ENCODE measurements at regions not wholly inside any gene's neighbourhood (a gene's known extent, or its start where the extent isn't known, plus 50 kb on each side); places are given as distances from the start of the nearest gene placed in this dataset.
"Not testable (repeated sequence)": the region's sequence is repeated elsewhere in the genome, so short reads cannot be mapped to it uniquely, and the experiment has no call there.

GRCh38 chr13:112172017-112172416, 105.1 kb downstream of the SOX1 start:
- intact Hi-C loops (cut with DNase I) = no loop called here
- Histone ChIP-seq H3K4me1 (no peaks in the 10 kb centered on the region), H3K4me3 (no peak overlapping the region), H3K36me3 (no peaks in the 10 kb centered on the region), H3K9me3 (no peaks in the 10 kb centered on the region), H3K27me3 (no peaks in the 10 kb centered on the region), H3K27ac (no peak overlapping the region), H3K9ac (ENCODE audit: low read depth in 2 of 2, low read length in 2 of 2) (no peak overlapping the region)
- no peak for DNase-seq
- TF ChIP-seq, protein P1, sequence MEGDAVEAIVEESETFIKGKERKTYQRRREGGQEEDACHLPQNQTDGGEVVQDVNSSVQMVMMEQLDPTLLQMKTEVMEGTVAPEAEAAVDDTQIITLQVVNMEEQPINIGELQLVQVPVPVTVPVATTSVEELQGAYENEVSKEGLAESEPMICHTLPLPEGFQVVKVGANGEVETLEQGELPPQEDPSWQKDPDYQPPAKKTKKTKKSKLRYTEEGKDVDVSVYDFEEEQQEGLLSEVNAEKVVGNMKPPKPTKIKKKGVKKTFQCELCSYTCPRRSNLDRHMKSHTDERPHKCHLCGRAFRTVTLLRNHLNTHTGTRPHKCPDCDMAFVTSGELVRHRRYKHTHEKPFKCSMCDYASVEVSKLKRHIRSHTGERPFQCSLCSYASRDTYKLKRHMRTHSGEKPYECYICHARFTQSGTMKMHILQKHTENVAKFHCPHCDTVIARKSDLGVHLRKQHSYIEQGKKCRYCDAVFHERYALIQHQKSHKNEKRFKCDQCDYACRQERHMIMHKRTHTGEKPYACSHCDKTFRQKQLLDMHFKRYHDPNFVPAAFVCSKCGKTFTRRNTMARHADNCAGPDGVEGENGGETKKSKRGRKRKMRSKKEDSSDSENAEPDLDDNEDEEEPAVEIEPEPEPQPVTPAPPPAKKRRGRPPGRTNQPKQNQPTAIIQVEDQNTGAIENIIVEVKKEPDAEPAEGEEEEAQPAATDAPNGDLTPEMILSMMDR (IDR thresholded peaks at IDR 0.05) = no peak

GRCh38 chr13:112172641-112173251, 105.8 kb downstream of the SOX1 start:
- intact Hi-C loops (cut with DNase I) = no loop called here
- TF ChIP-seq, protein P1 (IDR thresholded peaks at IDR 0.05) = no peak
- H3K9ac ChIP-seq (ENCODE audit: low read depth in 2 of 2, low read length in 2 of 2) = no peak overlapping the region
- H3K4me3 ChIP-seq = no peak overlapping the region
- H3K27ac ChIP-seq = no peak overlapping the region
- H3K4me1 ChIP-seq = no peaks in the 10 kb centered on the region
- no peaks in the 10 kb centered on the region for H3K27me3 ChIP-seq
- no peaks in the 10 kb centered on the region for H3K36me3 ChIP-seq
- no peak for DNase-seq
- no peaks in the 10 kb centered on the region for H3K9me3 ChIP-seq

DNA sequence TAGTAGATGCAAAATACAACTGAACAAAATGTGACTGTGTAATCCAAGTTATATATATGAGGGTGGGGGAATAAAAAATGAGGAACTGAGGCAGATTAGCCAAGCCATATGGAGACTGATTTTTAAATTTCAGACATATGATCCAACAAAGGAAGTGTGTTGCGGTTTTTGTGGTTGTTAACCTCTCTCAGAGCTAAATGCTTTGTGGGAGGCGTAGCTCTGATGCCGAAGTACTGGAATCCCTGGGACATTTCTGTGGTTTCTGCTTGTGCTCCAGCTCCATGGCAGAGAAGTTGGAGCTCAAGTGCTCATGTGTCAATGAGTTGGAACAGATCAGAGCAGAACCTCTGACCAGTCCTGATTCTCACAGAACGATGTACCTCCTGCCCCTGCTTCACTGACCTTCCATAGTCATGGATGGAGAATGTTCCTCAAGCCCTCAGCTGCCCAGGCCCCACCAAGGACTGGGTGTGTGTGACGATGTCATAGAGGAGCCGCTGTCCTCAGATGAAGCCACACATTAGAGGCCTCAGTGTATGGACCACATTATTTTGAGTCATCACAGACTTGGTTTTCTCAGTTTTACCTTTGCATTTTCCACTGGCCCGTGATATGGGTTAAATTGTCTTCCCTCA, 107.6 kb downstream of the SOX1 start:
- Histone ChIP-seq H3K4me3 (no peak overlapping the region), H3K27me3 (no peaks in the 10 kb centered on the region), H3K4me1 (no peaks in the 10 kb centered on the region), H3K9ac (ENCODE audit: low read depth in 2 of 2, low read length in 2 of 2) (no peak overlapping the region), H3K9me3 (no peaks in the 10 kb centered on the region), H3K36me3 (no peaks in the 10 kb centered on the region), H3K27ac (no peak overlapping the region)
- TF ChIP-seq, protein P1 (IDR thresholded peaks at IDR 0.05) = no peak
- DNase-seq = no peak
- intact Hi-C loops (cut with DNase I) = no loop called here

DNA sequence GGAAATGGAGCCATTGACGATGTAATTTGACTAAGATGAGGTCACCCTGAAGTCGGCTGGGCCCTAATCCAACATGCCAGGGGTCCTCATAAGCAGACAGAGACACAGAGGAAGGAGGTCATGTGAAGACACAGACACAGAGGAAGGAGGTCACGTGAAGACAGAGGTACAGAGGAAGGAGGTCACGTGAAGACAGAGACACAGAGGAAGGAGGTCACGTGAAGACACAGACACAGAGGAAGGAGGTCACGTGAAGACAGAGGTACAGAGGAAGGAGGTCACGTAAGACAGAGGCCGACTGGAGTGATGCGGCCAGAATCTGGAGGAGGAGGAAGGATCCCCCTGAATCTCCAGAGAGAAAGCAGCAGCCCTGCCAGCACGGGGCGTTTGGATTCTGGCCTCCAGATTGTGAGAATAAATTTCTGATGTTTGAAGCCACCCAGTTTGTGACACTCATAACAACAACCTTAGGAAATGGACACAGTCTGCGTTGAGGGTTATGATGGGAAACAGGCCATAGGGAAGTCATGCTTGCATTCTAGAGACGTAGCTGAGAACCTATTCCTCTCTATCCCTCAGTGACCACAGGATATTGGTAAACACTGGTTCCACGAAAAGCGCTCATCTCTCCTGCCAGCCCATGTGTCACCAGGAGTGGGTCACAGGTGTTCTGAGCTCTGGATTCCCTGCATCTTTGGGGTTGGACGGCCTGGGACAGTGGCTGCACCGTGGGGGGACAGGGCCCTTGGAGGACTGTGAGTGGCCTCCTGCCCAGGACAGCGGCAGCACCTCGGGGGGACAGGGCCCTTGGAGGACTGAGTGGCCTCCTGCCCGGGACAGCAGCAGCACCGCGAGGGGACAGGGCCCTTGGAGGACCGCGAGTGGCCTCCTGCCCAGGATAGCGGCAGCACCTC, 108.5 kb downstream of the SOX1 start:
- Histone ChIP-seq H3K4me3 (no peak overlapping the region), H3K4me1 (no peaks in the 10 kb centered on the region), H3K9ac (ENCODE audit: low read depth in 2 of 2, low read length in 2 of 2) (no peak overlapping the region), H3K27me3 (no peaks in the 10 kb centered on the region), H3K27ac (no peak overlapping the region), H3K9me3 (no peaks in the 10 kb centered on the region), H3K36me3 (no peaks in the 10 kb centered on the region)
- DNase-seq = no peak
- intact Hi-C loops (cut with DNase I) = no loop called here
- TF ChIP-seq, protein P1 (IDR thresholded peaks at IDR 0.05) = no peak

GRCh38 chr13:112176141-112177119, 109.5 kb downstream of the SOX1 start:
- intact Hi-C loops (cut with DNase I); H3K27me3 ChIP-seq; H3K9me3 ChIP-seq; H3K4me3 ChIP-seq; DNase-seq; H3K36me3 ChIP-seq; H3K27ac ChIP-seq; H3K4me1 ChIP-seq; H3K9ac ChIP-seq (ENCODE audit: low read depth in 2 of 2, low read length in 2 of 2): not testable (repeated sequence)
